ENCODE measurements at regions not wholly inside any gene's neighbourhood (a gene's known extent, or its start where the extent isn't known, plus 50 kb on each side); places are given as distances from the start of the nearest gene placed in this dataset.

DNA sequence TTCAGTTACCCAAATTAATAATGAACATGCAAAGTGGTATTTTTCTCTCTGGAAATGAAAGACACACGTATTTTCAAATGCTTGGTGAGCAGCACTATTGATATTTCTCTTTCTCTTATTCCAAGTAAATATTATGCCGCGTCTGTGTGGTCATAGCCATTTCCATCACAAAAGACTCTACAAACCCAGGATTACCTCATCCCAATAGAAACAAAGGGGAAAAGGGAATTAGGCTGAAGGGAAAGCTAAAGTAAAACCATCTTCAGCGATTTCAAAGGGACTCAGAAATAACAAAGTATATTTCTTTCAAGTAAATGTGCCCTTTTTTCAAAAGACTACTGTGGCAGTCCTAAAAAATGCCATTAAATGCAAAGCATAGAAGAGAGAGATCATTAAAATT lies 62.0 kb upstream of the FST start:
- no peak for DNase-seq (ENCODE audit: low spot score)

DNA sequence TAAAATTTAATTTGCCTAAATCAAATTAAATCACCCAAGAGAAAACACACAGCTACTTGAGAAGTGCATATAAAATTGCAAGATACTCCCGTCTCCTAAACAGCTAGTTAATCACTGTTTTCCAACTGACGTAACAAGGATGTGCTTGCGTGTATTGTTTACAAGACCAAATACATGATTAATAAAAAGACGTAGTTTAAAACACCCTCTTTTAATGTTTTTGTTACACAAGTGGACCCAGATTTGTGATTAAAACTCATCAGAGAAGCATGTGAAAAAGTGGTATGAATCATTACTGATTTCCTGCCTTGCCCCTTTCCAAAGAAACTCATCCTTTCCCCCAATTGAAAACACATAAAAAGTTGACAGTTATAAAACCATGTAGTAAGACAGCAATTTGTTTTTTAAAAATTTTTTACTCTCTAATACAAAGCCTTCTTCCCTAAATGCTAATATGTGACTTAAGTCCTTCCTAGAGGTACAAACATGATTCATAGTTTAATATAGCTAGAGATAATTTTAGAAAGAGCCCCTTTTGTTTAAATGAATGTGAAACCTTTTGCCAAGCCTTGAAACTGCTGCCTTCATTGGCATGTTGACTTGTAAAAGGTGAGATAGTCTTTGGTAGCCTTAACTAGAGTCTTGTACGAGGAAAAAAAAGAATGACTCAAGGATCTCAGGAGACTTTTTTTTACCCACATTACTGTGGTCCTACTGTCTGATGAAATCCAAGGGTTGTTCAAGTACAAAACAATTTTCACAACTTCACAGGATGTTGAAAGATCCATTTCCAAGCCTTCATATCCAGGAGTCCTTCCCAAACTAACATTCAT lies 61.4 kb upstream of the FST start:
- DNase-seq (ENCODE audit: low spot score): peak; percentile 24

DNA sequence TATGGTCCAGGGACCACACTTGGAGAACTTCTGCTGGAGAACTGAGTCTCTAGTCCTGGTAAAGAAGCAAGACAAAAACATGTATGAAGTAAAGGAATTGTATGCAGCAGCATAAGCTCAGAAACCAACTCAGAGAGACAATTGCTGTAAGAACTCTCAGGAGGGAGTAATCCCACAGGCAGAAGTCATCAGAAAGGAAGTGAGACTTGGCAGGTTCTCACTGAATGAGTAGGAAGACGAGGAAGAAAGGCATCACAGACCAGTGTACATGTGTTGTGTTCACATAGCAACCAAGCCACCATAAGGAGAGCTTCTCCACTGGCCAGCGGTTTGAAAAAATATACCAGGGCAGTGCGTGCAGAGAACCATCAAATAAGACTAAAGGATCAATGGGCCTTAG lies 57.9 kb upstream of the FST start:
- DNase-seq (ENCODE audit: low spot score): no peak

DNA sequence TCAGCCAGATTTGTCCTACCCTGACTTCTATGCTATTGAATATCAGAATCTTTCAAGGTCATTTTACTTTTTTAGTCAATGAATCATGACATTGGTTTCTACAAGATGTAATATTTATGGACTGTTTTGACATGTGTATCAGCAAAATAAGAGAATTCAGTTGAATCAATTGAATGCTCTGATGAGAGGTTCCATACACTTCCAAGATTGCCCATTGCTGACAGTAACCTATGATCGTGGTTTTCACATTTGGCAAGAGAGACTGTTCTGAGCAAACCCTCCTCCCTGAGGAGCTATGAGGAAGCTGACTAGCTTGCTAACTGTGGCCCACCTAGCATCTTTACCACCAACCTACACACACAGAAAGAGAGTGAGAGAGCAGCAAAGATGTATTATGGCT lies 56.7 kb upstream of the FST start:
- no peak for DNase-seq (ENCODE audit: low spot score)

DNA sequence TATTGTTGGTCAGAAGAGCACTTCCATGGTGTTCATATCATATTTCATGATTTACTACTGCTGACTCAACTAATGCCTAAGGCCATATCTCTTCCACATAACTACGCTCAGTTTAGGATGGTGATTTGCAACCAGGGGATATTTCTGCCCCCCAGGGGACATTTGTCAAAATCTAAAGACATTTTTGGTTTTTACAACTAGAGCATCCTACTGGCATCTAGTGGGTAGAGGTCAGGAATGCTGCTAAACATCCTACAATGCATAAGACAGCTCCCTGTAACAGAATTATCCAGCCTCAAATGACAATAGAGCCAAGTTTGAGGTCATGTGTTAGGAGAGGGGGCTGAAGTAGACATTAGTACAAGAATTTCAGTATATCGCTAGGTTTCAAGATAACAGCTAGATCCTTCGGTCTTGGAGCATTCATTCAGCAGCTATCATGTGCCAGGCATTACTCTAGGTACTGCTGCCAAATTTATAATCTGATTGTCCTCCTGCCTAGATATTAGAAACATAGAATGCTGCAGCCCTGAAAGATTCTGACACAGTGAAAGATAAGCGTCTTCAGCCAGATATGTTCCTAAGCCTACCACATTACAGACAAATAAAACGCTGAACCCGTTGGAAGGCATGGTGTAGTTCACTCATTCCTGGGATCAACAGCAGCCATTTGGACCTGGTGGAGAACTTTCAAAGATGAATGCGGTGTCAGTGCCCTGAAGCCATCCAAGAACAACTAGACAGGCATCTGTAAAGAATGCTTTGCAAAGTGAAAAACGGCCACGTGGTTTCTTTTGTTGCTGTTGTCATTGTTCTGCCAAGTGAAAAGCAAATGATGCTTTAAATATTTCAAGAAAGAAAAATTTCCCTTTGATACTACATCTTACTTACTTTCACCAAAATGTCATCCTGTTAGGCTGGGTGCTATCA lies 55.5 kb upstream of the FST start:
- no peak for DNase-seq (ENCODE audit: low spot score)

DNA sequence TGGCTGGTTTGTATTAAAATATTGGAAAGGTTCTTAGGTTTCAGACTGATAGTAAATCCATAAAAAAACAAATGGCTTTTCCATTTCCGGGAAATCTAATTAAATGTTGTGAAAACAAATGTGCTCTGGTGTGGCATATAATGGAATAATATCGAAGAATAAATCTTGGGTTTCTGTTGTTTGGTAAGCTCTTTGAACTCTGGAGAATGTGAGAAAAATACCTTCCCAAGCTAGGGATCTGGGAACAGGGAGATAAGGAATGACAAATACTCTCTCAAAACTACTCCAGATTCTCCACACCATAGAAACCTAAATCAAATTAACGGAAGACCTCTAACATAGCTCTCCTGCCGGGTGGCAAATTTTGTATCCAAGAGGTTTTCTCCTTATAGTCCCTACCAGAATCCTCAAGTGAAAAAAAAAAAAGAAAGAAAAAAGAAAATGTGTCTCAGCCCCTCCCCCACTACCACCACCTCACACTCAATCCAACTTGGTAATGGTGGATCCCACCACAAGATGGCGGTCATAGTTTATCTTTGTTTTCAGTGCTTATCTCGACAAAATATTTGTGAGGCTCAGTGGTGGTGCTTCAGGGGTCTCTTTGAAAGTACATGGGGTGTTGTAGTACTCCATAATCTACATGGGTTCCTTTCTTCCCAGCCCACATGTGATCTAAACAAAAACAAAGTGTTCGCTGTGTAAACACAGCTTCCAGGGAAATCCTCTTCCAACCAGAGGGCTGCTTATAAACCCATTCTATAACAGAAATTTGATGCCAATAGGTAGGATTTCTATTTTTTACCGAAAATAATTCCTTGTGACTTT lies 54.5 kb upstream of the FST start:
- peak; percentile 40 for DNase-seq (ENCODE audit: low spot score)

DNA sequence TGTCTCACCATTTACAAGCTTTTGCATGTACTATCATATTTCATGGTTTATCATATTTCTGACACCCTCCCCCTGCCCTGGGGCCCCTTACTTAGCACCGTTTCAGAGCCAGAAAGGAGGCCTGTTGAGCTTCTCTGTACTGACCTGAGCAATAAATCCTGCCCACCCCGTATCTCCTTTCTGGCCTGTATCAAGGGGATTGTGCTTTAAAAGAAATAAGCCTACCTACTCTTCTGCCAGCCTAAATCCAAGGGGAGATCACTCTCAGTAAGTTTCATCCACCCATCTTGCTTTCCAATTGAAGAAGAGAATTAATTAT lies 54.0 kb upstream of the FST start:
- DNase-seq (ENCODE audit: low spot score): no peak

DNA sequence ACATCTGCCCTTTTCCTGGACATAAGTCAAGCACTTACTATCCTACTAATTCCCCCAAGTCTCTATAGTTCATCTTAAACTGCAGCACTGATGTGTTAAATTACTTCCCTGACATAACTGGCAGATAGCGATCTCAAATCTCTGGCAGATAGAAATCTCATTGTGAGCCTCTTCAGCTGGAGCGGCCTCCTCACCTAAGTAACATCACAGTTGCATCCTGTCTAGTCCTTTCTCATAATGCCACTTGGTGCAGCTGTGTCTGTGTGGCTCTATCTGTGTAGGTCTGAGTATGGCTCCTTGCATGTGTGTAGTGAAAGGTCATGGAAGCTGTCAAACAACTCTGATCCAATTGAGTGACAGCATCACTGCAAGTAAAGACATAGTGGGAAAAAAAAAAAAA lies 53.6 kb upstream of the FST start:
- no peak for DNase-seq (ENCODE audit: low spot score)

DNA sequence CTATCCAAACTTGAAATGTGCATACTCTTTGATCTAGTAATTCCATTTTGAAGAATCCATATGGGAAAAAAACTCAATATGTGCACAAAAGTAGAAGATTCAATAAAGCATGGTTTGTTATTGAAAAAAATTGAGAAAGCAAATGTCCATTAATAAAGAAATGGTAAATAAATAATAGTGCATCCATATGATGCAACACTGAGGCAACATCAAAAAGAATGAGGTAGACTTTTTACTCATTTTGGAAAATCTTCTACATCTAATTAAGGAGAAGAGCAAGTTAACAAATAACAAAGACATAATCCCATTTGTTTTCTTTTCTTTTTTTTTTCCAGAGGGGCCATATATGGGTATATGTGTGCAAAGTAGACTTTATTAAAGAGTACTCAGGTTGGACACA lies 52.5 kb upstream of the FST start:
- DNase-seq (ENCODE audit: low spot score): no peak

DNA sequence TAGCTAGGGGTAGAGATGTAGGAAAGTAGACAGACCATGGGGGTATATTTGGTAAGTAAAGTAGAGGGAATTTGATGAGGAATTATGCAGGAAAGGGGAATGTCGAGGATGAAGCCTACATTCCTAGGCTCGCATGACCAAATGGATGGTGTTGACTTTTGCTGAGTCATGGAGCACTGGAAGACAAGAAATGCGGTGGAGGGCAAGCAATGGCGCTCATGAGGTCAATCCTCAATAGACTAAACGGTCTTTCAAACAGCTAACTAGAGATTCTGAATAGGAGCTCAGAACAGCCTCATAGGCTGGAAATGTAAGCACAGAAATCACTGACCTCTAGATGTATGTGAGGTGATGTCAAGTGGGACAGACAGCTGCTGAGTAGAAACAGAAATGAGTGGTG lies 50.7 kb upstream of the FST start:
- no peak for DNase-seq (ENCODE audit: low spot score)

DNA sequence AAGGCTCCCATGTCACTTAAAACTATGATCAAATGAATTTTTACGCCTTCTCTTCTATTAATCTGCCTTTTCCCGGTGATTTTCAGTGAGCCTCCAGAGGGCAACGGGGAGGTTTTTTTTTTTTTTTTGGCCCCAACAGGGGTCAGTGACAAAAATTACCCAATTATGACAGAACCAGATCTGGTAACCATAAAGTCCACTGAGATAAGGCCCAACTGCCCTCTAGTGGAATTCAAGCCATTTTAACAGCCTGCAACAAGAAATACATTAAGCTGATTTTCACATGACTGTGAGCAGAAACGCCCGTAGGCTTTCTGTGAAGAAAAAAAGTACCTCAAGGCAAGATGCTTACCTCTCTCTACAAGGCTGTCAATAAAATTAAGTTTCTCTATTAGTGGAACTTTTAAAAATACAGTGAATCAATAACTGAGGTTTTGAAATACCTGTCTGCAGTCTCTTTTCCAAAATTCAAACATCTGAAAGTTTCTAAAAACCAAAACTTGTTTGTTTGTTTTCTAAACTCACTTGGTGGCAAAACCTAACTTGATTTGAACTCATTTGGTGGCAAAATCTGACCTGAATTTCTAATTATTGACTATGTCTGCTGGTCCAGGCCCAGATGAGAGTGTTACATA lies 49.7 kb upstream of the FST start:
- DNase-seq (ENCODE audit: low spot score): peak; percentile 38

All from COLO829 (cell line).